Fibroblast of skin of right quadriceps (primary cell): ENCODE measurements at regions not wholly inside any gene's neighbourhood (a gene's known extent, or its start where the extent isn't known, plus 50 kb on each side); places are given as distances from the start of the nearest gene placed in this dataset.
"Not testable (repeated sequence)": the region's sequence is repeated elsewhere in the genome, so short reads cannot be mapped to it uniquely, and the experiment has no call there.

Experiments
- DNase-seq: peaks from one replicate; pipeline ENCODE4 v3.0.0-alpha.2; 2013

- DNase-seq: peak; percentile 6
Observed at GRCh38 chr5:79924936-79925893, 65.8 kb downstream of the MTX3 start.

GRCh38 chr5:79923431-79923830 is 67.6 kb downstream of the MTX3 start:
- DNase-seq: no peak

DNA sequence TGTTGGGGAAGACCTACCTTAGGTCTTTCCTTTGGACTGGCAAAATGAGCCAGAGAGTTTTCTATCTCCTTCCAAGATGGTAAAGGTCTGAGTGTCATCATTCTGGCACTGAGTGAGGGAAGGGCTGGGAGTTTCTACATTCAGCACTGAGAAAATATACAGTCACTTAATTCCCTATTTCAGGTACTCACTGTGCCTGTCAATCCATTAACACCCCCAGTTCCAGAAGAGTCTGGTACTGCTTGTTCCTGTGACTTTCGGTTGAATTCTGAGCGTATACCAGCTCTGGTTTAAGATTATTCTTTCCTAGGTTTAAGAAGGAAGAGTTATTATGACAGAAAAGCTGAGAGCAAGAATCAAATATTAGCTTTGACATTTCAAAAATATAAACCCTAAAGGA is 68.4 kb downstream of the MTX3 start:
- DNase-seq: no peak

DNA sequence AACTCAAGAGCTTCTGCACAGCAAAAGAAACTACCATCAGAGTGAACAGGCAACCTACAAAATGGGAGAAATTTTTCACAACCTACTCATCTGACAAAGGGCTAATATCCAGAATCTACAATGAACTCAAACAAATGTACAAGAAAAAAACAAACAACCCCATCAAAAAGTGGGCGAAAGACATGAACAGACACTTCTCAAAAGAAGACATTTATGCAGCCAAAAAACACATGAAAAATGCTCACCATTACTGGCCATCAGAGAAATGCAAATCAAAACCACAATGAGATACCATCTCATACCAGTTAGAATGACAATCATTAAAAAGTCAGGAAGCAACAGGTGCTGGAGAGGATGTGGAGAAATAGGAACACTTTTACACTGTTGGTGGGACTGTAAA is 83.6 kb downstream of the MTX3 start:
- DNase-seq: not testable (repeated sequence)

DNA sequence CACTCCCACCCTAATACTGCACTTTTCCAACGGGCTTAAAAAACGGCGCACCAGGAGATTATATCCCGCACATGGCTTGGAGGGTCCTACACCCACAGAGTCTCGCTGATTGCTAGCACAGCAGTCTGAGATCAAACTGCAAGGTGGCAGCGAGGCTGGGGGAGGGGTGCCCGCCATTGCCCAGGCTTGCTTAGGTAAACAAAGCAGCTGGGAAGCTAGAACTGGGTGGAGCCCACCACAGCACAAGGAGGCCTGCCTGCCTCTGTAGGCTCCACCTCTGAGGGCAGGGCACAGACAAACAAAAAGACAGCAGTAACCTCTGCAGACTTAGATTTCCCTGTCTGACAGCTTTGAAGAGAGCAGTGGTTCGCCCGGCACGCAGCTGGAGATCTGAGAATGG is 88.5 kb downstream of the MTX3 start:
- DNase-seq: not testable (repeated sequence)

- no peak for DNase-seq
Observed at GRCh38 chr5:79901631-79902030, 89.4 kb downstream of the MTX3 start.

- DNase-seq: peak; percentile 28
Observed at GRCh38 chr5:79898611-79899010, 92.5 kb downstream of the MTX3 start.

DNA sequence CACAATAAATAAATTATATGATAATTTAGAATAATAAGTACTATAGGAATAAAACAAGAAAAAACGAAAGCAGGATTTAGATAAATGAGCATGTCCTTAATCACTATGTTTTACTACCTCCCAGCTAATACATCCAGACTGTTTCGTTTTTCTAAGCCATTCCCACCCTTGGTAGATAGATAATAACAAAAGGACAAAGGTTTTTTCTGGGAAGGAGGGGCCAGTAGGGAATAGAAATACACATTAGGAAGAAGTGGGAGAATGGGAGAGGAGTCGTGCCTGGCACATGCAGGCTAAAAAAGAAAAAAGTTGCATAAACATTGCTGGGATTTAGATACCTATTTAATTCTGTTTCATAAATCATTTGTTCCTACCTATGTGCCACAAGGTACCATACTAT is 97.1 kb downstream of the MTX3 start:
- no peak for DNase-seq

DNA sequence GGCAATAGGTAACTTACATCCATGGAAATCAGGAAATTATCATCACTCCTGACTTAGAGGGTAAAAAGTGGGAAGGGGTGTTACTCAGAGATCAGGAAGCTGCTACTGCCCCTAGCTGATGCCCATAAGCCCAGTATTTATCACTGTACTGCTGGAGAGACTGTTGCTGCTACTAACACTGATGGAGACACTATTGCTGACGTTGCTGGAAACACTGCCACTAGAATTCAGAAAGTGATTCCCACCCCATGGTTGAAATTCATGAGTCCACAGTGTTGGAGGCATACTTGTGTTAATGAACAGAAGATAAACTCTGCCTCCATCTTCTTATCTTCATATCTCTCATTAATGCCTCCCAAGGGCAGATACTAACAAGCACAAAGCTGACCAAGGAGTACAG is 97.6 kb downstream of the MTX3 start:
- DNase-seq: no peak

DNA sequence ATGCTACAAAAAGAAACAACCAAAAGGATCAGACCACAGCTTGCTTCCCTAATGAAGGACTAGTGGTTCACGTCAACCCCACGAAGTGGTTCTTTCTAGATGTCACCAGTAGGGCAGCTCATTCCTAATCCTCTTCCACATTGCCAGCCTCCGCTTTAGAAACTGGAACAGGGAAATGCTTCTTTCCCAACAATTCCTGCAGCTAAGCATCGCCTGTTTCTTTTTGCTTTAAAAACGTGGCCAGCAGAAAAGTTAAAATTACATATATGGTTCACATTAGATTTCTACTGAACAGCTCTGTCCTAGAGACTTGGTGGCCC is 100.2 kb downstream of the MTX3 start:
- DNase-seq: no peak

DNA sequence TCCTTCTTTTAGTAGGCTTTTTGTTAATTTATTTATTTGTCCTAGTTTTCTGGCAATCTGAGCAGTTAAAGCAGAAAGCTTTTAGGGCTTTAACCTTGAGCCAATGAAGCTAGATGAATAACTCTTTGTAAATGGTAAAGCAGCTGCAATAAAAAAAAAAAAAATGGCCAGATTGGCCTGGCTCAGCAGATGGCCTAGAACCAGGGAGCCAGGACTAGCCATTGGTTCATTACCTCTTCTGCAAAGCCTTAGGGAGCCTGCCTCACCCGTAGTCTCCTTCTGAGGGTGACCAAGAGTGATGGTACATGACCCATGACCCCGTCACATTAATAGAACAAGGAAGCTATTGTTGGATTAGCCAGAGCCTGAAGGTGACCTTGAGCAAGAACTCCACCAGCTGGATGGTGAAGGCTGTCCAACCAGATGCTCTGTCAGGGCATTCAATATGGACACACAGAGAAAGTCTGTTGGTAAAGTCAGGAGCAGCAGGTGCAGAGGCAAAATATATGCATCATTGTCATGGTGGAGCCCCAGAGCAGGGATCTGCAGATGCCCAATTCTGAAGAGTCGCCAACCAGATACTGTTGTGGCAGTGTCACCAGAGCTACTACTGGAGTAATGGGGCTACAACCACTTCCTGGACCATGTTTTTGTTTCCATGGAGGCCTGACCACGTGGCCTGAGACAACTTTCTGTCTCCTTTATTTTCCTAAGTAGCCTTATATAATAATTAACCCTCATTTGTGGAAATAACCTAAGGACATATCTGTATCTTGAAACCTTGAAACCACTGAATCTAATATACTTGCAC is 100.7 kb downstream of the MTX3 start:
- DNase-seq: no peak

GRCh38 chr5:79888643-79889042 is 102.4 kb downstream of the MTX3 start:
- DNase-seq: no peak

DNA sequence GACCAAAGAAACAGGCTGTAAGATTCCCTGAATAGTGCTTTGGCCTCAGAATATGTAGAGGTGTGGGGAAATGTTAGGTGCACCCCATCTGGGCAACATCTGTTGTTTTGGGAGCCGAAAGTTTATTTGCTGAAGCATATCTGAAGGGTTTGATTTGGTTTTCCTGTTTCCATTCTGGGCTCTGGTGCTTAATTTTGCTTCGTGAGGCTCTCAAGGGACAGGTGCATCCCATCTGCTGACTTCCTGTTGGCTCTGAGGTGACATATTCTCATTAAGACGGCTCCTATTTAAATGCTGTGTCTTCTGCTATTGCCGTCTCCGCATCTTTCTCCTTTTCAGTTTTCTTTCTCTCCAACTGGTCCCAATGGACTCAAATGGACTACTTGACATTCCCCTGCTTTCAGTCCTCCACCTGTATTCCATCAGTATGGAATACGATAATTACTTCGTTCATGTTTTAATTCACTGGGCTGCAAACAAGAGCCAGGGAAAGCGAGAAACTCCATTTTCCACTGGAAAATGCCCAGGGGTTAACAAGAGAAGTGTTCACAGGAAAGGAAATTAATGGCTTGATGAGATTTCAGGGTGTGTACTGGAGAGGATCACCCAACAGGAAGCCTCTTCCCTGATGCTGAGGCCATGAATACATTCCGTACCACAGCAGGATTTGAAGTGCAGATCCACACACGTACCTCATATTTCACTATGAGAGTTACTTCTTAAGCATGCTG is 104.0 kb downstream of the MTX3 start:
- DNase-seq: no peak

DNA sequence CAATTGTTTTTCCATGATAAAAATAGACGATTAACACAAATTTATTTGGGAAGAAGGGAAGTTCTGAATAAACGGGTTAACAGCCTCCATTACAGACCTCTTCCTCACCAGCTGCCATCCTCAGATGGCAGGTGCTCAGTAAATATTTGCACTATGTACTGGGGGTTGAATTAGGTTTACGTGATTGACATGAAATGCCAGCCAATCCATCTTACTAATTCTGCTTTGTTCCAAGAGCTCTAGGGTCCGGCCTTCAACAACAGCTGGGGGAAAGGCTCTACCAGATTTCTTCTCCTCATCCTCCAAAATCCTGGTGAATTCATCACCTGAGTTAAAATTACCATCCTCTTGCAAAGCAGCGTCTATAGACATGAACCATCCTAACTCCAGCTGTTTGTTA is 104.6 kb downstream of the MTX3 start:
- DNase-seq: no peak

DNA sequence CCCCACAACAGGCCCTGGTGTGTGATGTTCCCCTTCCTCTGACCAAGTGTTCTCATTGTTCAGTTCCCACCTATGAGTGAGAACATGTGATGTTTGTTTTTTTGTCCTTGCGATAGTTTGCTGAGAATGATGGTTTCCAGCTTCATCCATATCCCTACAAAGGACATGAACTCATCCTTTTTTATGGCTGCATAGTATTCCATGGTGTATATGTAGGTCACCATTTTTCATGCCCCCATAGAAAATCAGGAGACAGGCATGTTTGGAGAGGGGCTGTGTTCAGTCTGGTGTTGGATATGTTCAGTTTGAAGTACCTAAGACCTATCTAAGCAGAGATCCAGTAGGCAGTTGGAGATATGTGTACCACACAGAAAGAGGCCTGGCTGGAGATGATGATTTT is 111.2 kb downstream of the MTX3 start:
- DNase-seq: not testable (repeated sequence)

DNA sequence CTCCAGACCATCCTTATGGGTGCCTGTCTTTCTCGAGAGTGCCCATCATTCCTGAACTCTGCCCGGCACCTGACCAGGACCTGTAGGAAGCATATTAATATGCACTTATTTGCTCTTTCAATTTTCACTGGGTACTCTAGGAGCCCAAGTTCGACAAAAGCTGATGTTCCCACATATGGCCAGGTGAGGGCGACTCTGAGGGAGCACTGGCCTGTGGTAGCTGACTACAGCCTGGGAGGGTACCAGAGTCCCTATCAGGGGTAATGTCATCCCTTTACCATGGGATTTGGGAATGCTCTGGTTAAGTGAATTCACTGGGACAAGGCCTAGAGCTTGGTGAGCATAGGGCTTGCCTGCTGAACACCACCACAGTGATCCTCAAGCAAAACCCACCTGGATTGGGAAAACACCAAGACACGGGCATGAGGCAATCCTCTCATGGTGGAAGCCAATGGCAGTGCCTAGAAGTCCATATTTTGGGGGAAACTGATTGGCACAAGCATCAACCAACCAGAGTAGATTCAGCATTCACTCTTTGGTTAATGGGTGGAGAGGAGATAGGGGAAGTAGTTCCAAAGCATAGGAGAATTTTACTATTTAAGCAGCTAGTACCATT is 112.2 kb downstream of the MTX3 start:
- DNase-seq: no peak

DNA sequence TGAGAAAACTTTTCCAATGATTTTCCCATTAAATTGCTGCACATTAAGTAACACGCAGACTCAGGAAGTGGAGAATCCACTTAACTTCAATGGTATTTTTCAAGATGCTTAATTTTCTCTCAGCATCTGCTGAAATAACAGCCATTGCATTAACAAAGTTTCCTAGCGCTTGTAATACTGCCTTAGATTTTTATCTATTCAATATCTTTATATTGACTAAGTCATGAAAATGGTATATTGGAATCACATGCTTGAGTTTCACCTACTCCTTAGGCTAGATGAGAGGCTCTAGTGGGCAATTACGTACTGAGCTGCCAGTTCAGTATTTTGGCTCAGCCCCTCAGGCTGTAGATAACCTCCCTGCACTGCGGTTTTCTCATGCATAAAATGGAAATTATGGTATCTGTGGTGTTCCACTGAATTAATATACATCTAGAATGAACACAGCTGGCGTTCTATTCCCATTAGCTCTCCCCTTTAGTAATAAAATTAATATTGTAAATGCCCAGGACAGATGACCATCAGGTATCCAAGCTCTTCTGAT is 112.9 kb downstream of the MTX3 start:
- DNase-seq: no peak

DNA sequence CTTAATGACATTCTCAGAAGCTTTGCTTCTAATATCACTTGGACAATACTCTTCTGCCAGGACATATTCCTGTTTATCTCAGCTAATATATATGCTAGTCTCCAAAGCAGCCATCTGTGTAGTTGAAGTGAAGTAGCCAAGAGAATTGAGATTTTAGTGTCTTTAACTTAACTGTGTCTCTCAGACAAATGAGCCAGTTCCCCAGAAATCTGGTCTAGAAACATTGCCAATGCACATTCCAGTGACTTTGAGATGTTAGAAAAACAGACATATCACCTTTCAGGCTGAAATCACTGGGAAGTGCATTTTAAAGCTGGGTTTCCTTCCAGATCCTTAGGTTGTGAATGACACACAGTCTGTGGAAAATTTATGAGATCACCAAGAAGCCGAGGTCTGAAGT is 114.6 kb downstream of the MTX3 start:
- peak; percentile 40 for DNase-seq

DNA sequence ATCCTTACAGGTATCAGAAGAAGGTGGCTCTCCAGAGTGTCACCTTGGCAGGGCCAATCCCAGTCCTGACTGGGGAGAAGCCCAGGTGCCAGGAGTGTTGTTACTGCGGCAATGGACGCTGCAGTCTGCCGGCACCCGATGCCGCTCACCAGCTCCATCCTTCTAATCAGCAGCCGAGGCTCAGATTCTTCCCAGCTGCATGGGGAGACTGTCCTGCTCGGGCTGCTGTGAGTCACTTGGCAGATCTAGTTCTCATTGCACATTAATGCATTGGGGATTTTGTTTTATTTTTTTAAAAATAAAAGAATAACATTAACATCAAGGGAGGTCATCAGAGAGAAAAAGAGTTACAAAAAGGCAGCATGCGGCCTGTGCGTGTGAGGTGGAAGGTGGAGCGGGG is 115.8 kb downstream of the MTX3 start:
- DNase-seq: peak; percentile 24

DNA sequence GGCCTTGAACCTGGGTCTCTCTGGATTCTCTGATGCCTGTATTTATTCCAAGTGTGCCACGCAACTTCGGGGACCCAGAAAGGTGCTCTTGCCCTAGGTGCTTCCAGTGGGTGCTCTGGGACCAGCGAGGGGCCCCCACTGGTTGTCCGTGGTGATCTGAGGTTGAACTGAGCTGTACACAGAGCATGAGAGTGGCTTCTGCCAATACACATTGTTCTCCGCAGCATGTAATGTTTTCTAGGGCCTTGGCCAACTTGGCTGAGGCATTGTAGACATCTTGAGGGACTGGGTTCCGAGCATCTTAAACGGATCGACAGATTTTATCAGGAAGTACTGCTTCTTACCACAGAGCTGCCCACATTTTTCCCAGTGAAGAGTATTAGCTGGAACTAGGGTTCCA is 117.9 kb downstream of the MTX3 start:
- no peak for DNase-seq

GRCh38 chr5:79872291-79872690 is 118.8 kb downstream of the MTX3 start:
- DNase-seq: peak; percentile 6

DNA sequence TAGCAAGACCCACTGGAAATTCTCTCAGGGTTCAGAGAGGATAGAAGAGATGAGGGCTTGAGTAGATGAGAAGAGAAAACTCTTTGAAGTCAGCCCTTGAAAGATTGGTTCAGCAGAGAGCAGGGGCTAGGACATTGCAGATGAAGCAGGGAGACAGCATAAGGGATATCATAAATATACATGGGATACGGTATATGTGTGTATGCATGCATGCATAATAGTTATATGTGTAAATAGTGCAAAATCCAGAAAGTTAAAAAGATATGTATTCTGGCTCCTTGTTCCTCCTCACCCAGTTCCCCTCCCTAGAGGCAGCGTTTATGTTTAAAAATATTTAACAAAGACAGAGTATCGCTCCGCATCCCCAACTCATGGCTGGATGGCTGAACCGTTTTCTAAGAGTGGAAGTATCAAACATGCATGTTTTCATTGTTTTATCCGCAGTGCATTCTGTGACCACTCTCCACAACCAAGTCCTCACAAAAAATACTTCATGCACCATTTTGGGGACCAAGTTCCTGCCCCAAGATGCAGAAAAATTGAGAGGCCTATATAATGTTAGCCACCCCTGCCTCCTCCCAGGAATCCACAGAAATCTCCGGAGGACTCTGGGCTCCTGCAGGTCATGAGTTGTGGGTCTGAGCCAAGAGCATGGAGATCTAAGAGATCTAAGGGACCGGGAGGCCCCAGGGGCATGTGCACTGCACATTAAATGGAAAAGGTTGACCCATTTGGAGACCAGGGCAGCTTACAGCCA is 119.5 kb downstream of the MTX3 start:
- DNase-seq: no peak
